HG02981 (cell line): ENCODE measurements at regions not wholly inside any gene's neighbourhood (a gene's known extent, or its start where the extent isn't known, plus 50 kb on each side); places are given as distances from the start of the nearest gene placed in this dataset.
"Not testable (repeated sequence)": the region's sequence is repeated elsewhere in the genome, so short reads cannot be mapped to it uniquely, and the experiment has no call there.

Experiments
- ATAC-seq: cut with Tn5 transposase; IDR thresholded peaks from one replicate; pipeline ENCODE4 v1.9.1; 2021; ENCODE audit warnings: mild to moderate bottlenecking, moderate library complexity; ENCODE audit not compliant: unreplicated experiment

DNA sequence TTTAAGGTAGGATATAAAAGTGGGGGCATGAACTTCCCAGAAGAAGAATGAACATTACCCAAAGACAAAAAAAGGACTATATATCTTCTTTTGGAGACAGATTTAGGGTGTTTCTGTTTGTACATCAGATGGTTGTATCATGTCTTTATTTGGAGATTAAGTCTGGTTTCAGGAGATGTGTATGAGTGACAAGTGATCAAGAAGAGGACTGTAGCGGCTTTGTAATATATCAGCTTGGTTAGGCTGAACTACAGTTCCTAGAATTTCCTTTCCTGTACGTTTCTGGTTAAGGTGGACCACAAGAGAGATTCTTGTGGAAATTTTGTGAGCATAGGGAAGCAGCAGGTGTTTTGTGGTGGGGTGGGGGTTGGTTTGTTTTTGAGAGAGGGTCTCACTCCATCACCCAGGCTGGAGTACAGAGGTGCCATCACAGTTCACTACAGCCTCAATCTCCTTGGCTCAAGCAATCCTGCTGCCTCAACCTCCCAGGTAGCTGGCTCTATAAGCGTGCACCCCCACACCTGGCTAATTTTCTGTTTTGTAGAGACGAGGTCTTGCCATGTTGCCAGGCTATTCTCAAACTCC lies 287.1 kb upstream of the MGAT5 start:
- ATAC-seq: no peak

- no peak for ATAC-seq
These were observed 286.5 kb upstream of the MGAT5 start for GRCh38 chr2:133967326-133967725.

DNA sequence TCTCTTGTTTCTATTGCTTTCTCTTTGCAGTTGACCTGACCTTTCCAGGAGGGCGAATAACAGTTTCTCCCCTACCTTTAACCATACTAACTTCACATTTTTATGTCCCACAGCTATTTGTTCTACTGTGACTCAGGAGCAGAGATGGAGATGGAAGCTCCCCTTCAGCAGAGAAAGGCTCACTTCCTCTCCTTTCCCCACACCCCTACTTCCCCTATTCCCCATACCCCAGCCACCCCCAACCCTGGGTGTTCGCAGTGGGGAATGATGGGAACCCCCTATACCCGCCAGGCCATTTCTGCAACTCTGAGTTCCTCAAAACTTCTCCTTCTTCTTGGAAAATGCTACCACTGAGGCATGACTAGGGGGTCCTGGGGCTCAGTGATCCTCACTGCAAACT lies 285.4 kb upstream of the MGAT5 start:
- no peak for ATAC-seq

- no peak for ATAC-seq
These were observed 283.2 kb upstream of the MGAT5 start for GRCh38 chr2:133970641-133971040.

- no peak for ATAC-seq
These were observed 281.6 kb upstream of the MGAT5 start for GRCh38 chr2:133972297-133972696.

- ATAC-seq: no peak
These were observed 281.1 kb upstream of the MGAT5 start for GRCh38 chr2:133972786-133973185.

DNA sequence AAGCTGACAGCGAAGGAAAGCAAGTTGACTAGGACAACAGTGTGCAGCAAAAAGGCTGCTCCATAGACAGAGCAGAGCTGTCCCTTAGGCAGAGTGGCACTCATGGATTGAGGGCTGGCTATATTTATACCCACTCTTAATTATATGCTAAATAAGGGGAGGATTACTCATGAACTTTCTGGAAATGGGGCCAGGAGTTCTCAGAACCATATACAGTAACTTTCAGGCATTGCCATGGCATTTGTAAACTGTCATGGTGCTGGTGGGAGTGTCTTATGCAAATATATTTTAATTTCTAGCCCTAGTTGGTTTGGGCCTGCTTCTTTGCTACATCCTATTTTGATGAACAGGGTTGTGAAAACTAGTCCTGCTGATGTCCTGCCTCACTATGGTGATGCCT lies 279.5 kb upstream of the MGAT5 start:
- no peak for ATAC-seq

- ATAC-seq: no peak
These were observed 278.7 kb upstream of the MGAT5 start for GRCh38 chr2:133975135-133975534.

DNA sequence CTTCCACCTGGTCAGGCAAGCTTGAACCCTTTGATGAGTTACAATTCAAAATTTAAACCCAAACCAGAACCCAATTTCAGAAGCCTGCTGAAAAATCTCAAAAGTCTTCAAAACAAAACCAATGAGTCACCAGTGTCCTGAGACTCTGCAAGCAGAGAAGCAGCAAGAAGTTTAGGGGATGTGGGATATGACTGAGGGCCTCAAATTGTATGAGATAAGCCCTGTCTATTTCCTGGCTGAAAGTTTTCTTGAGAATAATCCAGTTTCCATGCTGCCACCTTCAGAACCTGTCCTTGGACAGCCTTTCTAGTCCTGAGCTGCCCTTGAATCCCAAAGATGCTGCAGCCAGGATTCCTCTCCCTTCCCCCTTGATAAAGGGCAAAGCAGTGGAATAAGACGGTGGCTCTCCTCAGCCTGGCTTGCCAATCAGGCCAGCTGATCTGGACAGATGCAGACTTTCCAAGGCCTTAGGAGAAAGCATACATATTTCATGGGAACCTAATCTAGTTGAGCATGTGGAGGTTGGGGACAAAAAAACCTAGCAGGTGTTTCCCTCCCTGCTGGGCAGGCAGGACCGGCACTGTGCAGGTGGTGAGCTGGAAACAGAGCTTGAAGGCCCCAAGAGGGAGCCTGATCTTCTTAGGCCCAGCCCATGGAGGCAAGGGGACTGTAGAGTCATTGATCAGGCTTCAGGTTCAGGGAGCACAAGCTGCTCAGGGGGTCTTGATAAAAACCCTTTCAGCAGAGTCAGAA lies 278.0 kb upstream of the MGAT5 start:
- no peak for ATAC-seq

DNA sequence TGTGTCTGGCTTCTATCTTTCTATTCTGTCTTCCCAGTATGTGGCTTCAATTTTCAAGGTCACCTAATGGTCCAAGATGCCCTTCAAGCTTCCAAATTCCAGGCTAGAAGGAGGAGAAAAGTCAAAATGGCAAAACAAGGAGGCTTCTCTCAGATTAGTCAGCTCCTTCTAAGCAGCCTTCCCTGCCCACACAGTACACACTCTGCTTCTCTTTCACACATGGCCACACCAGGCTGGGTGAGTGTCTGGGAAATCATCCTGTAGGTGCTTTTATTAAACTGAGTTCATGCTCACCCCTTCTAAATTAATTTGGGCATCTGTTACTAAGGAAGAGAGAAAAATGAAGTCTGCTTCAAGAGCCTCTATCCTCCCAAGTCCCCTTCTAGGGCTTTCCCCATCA lies 277.2 kb upstream of the MGAT5 start:
- no peak for ATAC-seq

- ATAC-seq: no peak
These were observed 276.5 kb upstream of the MGAT5 start for GRCh38 chr2:133977405-133977804.

DNA sequence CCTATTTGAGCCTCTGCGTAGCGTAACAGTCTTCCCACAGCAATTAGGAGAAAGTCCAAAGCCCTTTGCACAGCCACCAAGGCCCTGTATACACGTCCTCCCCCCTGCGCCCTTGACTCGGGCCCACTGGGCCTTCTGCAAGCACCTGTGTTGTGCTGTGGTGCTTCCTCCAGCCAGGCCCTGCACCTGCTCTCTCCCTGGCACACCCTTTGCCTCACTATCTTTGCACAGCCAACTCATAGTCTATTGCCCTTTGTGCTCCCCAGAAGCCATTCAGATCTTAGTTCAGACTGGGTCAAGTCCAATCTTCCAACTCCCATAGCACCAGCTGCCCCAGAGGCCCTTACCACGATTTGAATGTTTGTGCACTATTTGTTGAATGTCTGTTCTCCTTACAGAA lies 271.6 kb upstream of the MGAT5 start:
- no peak for ATAC-seq

- ATAC-seq: no peak
These were observed 268.3 kb upstream of the MGAT5 start for GRCh38 chr2:133985563-133985962.

GRCh38 chr2:133986081-133986837 lies 267.6 kb upstream of the MGAT5 start:
- no peak for ATAC-seq

- no peak for ATAC-seq
These were observed 266.7 kb upstream of the MGAT5 start for GRCh38 chr2:133986881-133987795.

GRCh38 chr2:133988316-133988891 lies 265.5 kb upstream of the MGAT5 start:
- ATAC-seq: no peak

DNA sequence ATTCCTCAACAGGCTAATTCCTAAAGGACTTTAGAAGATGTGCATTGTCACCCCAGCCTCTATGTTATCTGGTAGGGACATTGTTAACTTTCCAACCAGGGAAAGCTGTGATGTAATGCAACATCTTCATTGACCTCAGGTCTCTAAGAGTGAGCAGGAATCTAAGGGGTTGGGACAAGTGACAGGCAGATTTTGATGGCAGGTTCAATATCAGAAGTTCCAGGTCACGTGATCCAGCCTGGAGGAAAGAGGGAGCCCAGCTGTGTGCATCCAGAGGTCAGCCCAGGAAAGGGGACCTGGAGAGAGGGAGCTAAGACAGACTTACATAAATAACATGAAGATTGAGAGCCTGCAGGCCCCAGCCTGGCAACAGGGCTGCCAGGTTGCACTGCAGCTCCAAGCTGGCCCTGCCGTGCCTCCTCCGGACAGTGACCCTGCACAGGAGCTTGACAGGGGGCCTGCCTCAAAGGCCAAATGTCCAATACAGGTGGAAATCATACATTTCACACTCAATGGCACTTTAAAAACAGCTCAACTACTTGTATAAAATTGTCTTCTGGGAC lies 262.2 kb upstream of the MGAT5 start:
- ATAC-seq: no peak

- no peak for ATAC-seq
These were observed 261.4 kb upstream of the MGAT5 start for GRCh38 chr2:133992454-133992853.

DNA sequence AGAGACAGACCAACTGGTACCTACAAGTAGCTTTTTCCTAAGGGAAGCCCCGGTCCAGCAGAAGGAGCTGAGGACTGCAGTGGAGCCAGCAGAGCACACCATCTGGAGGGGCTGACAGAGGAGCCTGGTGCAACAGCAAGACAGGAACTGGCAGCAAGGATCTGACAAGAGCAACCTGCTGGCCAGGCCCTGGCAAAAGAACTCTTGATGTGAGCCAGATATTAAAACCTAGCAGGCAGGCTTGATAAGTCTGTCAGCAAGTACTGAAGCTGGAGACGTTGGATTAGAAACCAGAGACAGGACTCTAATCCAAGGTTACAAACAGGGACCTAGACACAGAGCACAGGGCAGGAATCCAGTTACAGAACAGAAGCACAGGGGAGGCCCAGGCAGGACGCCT lies 260.7 kb upstream of the MGAT5 start:
- no peak for ATAC-seq

GRCh38 chr2:133998726-133999125 lies 255.1 kb upstream of the MGAT5 start:
- ATAC-seq: not testable (repeated sequence)
